Neuronal stem cell (in vitro differentiated cells): ENCODE measurements at regions not wholly inside any gene's neighbourhood (a gene's known extent, or its start where the extent isn't known, plus 50 kb on each side); places are given as distances from the start of the nearest gene placed in this dataset.

Source experiments
- DNase-seq: peaks from one replicate; pipeline ENCODE4 v3.0.0-alpha.2; 2013; ENCODE audit warnings: low spot score
- H2AFZ ChIP-seq: one replicate; pipeline ENCODE4 v1.6.1; 2013; ENCODE audit warnings: mild to moderate bottlenecking, low read length, inconsistent platforms
- H2AK5ac ChIP-seq: 2 replicates; pipeline ENCODE4 v1.6.1; 2013; ENCODE audit warnings: low read depth, mild to moderate bottlenecking, inconsistent platforms, low read length, moderate library complexity, mixed read lengths
- H2BK120ac ChIP-seq: 2 replicates; pipeline ENCODE4 v1.6.1; 2013; ENCODE audit warnings: low read depth, mild to moderate bottlenecking, inconsistent platforms, low read length, moderate library complexity, mixed read lengths
- H2BK12ac ChIP-seq: one replicate; pipeline ENCODE4 v1.6.1; 2013; ENCODE audit warnings: low read length, inconsistent platforms
- H2BK15ac ChIP-seq: 2 replicates; pipeline ENCODE4 v1.6.1; 2013; ENCODE audit warnings: mild to moderate bottlenecking, low read length, inconsistent platforms, mixed read lengths
- H2BK5ac ChIP-seq: one replicate; pipeline ENCODE4 v1.6.1; 2013; ENCODE audit warnings: inconsistent platforms, mild to moderate bottlenecking, low read length, moderate library complexity
- H3K14ac ChIP-seq: one replicate; pipeline ENCODE4 v1.6.1; 2013; ENCODE audit warnings: low read length, inconsistent platforms
- H3K18ac ChIP-seq: 2 replicates; pipeline ENCODE4 v1.6.1; 2013; ENCODE audit warnings: low read length, inconsistent platforms
- H3K23ac ChIP-seq: 2 replicates; pipeline ENCODE4 v1.6.1; 2013; ENCODE audit warnings: low read depth, mild to moderate bottlenecking, mixed read lengths, low read length, inconsistent platforms; ENCODE audit not compliant: poor library complexity
- H3K27ac ChIP-seq: replicated peaks from 3 replicates; pipeline ENCODE4 v1.5.1; 2013; ENCODE audit warnings: low read length, inconsistent platforms
- H3K27me3 ChIP-seq, 3 experiments: 2 replicates each; pipeline ENCODE4 v1.6.1; 2013; ENCODE audit warnings: low read length in 3 of 3, mild to moderate bottlenecking in 2 of 3, inconsistent platforms in 1 of 3, low read depth in 1 of 3, mixed read lengths in 1 of 3, moderate library complexity in 1 of 3; ENCODE audit not compliant: control insufficient read depth in 3 of 3, insufficient read depth in 3 of 3
- H3K36me3 ChIP-seq, 2 donors: replicated peaks in 1 of 2; 2 replicates each; pipeline ENCODE4 v1.6.1; 2013; ENCODE audit warnings: low read length in 2 of 2; ENCODE audit not compliant: control insufficient read depth in 2 of 2, insufficient read depth in 2 of 2
- H3K4ac ChIP-seq: 2 replicates; pipeline ENCODE4 v1.6.1; 2013; ENCODE audit warnings: inconsistent platforms, mild to moderate bottlenecking, low read length, moderate library complexity
- H3K4me1 ChIP-seq, 2 donors: 1 replicate in 1 of 2; 2 replicates in 1 of 2; pipeline ENCODE4 v1.6.1; 2013; ENCODE audit warnings: low read length in 2 of 2, low read depth in 1 of 2; ENCODE audit not compliant: control insufficient read depth in 2 of 2, insufficient read depth in 1 of 2
- H3K4me2 ChIP-seq: one replicate; pipeline ENCODE4 v1.6.1; 2013; ENCODE audit warnings: mild to moderate bottlenecking, low read length, inconsistent platforms; ENCODE audit not compliant: insufficient read depth, poor library complexity, severe bottlenecking
- H3K4me3 ChIP-seq, 2 donors: 2 replicates each; pipeline ENCODE4 v1.5.1; 2013; ENCODE audit warnings: low read length in 2 of 2, mild to moderate bottlenecking in 2 of 2, inconsistent platforms in 1 of 2, moderate library complexity in 1 of 2
- H3K79me1 ChIP-seq: one replicate; pipeline ENCODE4 v1.6.1; 2013; ENCODE audit warnings: low read depth, mild to moderate bottlenecking, inconsistent platforms, low read length, moderate library complexity
- H3K9ac ChIP-seq: one replicate; pipeline ENCODE4 v1.6.1; 2013; ENCODE audit warnings: mild to moderate bottlenecking, low read depth, low read length, inconsistent platforms; ENCODE audit not compliant: poor library complexity
- H3K9me3 ChIP-seq, 2 donors: replicated peaks in 1 of 2; 2 replicates each; pipeline versions ENCODE3 to v1.6.1; 2013; ENCODE audit warnings: low read length in 2 of 2, mild to moderate bottlenecking in 2 of 2, inconsistent platforms in 1 of 2, low read depth in 1 of 2, mixed read lengths in 1 of 2, moderate library complexity in 1 of 2; ENCODE audit not compliant: control insufficient read depth in 2 of 2, insufficient read depth in 1 of 2
- H4K8ac ChIP-seq: one replicate; pipeline ENCODE4 v1.6.1; 2013; ENCODE audit warnings: low read depth, mild to moderate bottlenecking, inconsistent platforms, low read length, moderate library complexity
- H4K91ac ChIP-seq: one replicate; pipeline ENCODE4 v1.6.1; 2013; ENCODE audit warnings: low read length, low read depth, mild to moderate bottlenecking, inconsistent platforms; ENCODE audit not compliant: poor library complexity
- WGBS, 2 donors: extraction: QIAGEN DNeasy Blood & Tissue Kit; methylation state at CpG; one replicate each; pipeline ENCODE4 v1.1.7; 2013; ENCODE audit warnings: missing lambda C conversion rate in 2 of 2, mixed read lengths in 1 of 2; ENCODE audit not compliant: insufficient read length in 2 of 2, insufficient replicate concordance in 1 of 2; ENCODE audit errors: extremely low coverage in 2 of 2; 5-methylcytosine and 5-hydroxymethylcytosine counted together

- H3K4me1 ChIP-seq, result peaks cover 0 to 3% of the 10 kb centered on the region in 2 donors
Observed at GRCh38 chr6:18897350-18897749, 510.2 kb downstream of the RNF144B start.

GRCh38 chr6:18904681-18905080, 517.5 kb downstream of the RNF144B start:
- Histone ChIP-seq H3K4me1 (no peaks in the 10 kb centered on the region), H3K27ac (no peak overlapping the region), H3K18ac (no peak overlapping the region), H3K23ac (no peak overlapping the region), H2AK5ac (no peak overlapping the region), H2BK120ac (no peak overlapping the region), H4K8ac (no peak overlapping the region), H3K79me1 (no peaks in the 10 kb centered on the region), H3K27me3 (no peaks in the 10 kb centered on the region), H3K9ac (no peak overlapping the region), H3K14ac (no peak overlapping the region), H3K9me3 (no peaks in the 10 kb centered on the region), H3K36me3 (no peaks in the 10 kb centered on the region), H3K4ac (no peak overlapping the region), H2BK12ac (no peak overlapping the region), H2BK5ac (no peak overlapping the region), H2BK15ac (no peak overlapping the region), H2AFZ (no peak overlapping the region), H3K4me2 (no peak overlapping the region), H3K4me3 (no peak overlapping the region), H4K91ac (no peak overlapping the region)
- no peak for DNase-seq
- no CpG with 5 or more reads among the region's 2 CpGs for WGBS, 2 donors

More at GRCh38 chr6:18897350-18897749, 510.2 kb downstream of the RNF144B start:
- Histone ChIP-seq H2BK12ac (no peak overlapping the region), H3K27ac (no peak overlapping the region), H3K36me3 (no peaks in the 10 kb centered on the region), H3K4me3 (no peak overlapping the region), H3K79me1 (no peaks in the 10 kb centered on the region), H2BK5ac (no peak overlapping the region), H3K4ac (no peak overlapping the region), H3K9me3 (no peaks in the 10 kb centered on the region), H2AFZ (no peak overlapping the region), H2AK5ac (no peak overlapping the region), H4K91ac (no peak overlapping the region), H3K4me2 (no peak overlapping the region), H4K8ac (no peak overlapping the region), H3K23ac (no peak overlapping the region), H3K14ac (no peak overlapping the region), H2BK120ac (no peak overlapping the region), H3K18ac (no peak overlapping the region), H2BK15ac (no peak overlapping the region), H3K9ac (no peak overlapping the region), H3K27me3 (no peaks in the 10 kb centered on the region)
- no peak for DNase-seq

- no peak overlapping the region for H3K23ac ChIP-seq
- H3K4me3 ChIP-seq, result no peak overlapping the region
- H2BK12ac ChIP-seq, result no peak overlapping the region
- H3K4me2 ChIP-seq, result no peak overlapping the region
- H3K9me3 ChIP-seq, result no peaks in the 10 kb centered on the region
- DNase-seq, result no peak
- no peaks in the 10 kb centered on the region for H3K79me1 ChIP-seq
- no peak overlapping the region for H4K91ac ChIP-seq
- no peak overlapping the region for H3K27ac ChIP-seq
- no peak overlapping the region for H3K4ac ChIP-seq
- H2AFZ ChIP-seq, result peak overlapping the region; percentile 2
- no peak overlapping the region for H2AK5ac ChIP-seq
- H3K27me3 ChIP-seq, result no peaks in the 10 kb centered on the region
- no peak overlapping the region for H3K9ac ChIP-seq
- no peak overlapping the region for H3K18ac ChIP-seq
- H3K36me3 ChIP-seq, result no peaks in the 10 kb centered on the region
- H4K8ac ChIP-seq, result no peak overlapping the region
- H3K14ac ChIP-seq, result no peak overlapping the region
- peaks cover 0 to 3% of the 10 kb centered on the region in 2 donors for H3K4me1 ChIP-seq
- no peak overlapping the region for H2BK5ac ChIP-seq
- no peak overlapping the region for H2BK120ac ChIP-seq
- WGBS, 2 donors, result no CpG with 5 or more reads among the region's 3 CpGs
- no peak overlapping the region for H2BK15ac ChIP-seq
Observed at GRCh38 chr6:18920701-18921100, 533.6 kb downstream of the RNF144B start.

- H2BK120ac ChIP-seq, result no peak overlapping the region
- H3K4me3 ChIP-seq, result no peak overlapping the region
- no peak for DNase-seq
- H3K27ac ChIP-seq, result no peak overlapping the region
- H2BK15ac ChIP-seq, result no peak overlapping the region
- H2AK5ac ChIP-seq, result no peak overlapping the region
- H3K79me1 ChIP-seq, result no peaks in the 10 kb centered on the region
- no peak overlapping the region for H3K14ac ChIP-seq
- no peak overlapping the region for H2BK5ac ChIP-seq
- no peaks in the 10 kb centered on the region for H3K36me3 ChIP-seq
- WGBS, 2 donors, result no CpG with 5 or more reads among the region's 4 CpGs
- H3K9me3 ChIP-seq, result no peaks in the 10 kb centered on the region
- no peak overlapping the region for H3K4ac ChIP-seq
- H2BK12ac ChIP-seq, result no peak overlapping the region
- no peak overlapping the region for H3K23ac ChIP-seq
- H3K18ac ChIP-seq, result no peak overlapping the region
- peaks cover 0 to 7% of the 10 kb centered on the region in 2 donors for H3K4me1 ChIP-seq
- H4K91ac ChIP-seq, result no peak overlapping the region
- H4K8ac ChIP-seq, result no peak overlapping the region
- no peak overlapping the region for H3K4me2 ChIP-seq
- no peak overlapping the region for H2AFZ ChIP-seq
- no peaks in the 10 kb centered on the region for H3K27me3 ChIP-seq
- no peak overlapping the region for H3K9ac ChIP-seq
Observed at GRCh38 chr6:18931086-18931485, 543.9 kb downstream of the RNF144B start.
